ENCODE measurements at regions not wholly inside any gene's neighbourhood (a gene's known extent, or its start where the extent isn't known, plus 50 kb on each side); places are given as distances from the start of the nearest gene placed in this dataset.

DNA sequence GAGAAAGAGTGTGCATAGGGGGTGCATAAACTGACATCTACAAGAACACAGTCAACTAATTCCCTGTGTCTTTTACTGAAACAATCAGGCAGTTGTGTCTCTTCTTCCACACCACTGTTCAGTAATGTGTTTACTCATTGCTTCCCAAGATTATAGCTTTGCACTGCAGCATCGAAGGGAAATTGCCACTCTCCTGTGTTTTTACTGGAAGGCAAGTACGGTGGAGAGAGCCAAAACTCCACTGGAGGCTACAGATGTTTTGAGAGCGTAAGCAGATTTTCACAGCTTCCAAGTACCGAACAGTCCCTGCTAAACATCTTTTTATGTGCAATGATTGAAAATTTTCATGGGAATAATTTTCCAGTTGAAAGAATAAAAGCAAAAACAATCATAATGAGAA, 510.5 kb upstream of the AKR1E2 start:
- TF ChIP-seq CTCF (IDR thresholded peaks at IDR 0.05; ENCODE audit: low read depth, low read length) (no peak), POLR2A (IDR thresholded peaks at IDR 0.05; ENCODE audit: extremely low read depth, insufficient read length) (no peak), MYC (IDR thresholded peaks at IDR 0.05; ENCODE audit: low read depth, low read length) (no peak), MAX (IDR thresholded peaks at IDR 0.05; ENCODE audit: low read depth, low read length) (no peak)

Measured in NB4 (cell line).